ENCODE measurements at regions not wholly inside any gene's neighbourhood (a gene's known extent, or its start where the extent isn't known, plus 50 kb on each side); places are given as distances from the start of the nearest gene placed in this dataset.

- no peak for DNase-seq
Observed at GRCh38 chr15:25947323-25948314, 84.5 kb upstream of the ATP10A start.

GRCh38 chr15:25946241-25946805, 83.2 kb upstream of the ATP10A start:
- DNase-seq, result no peak

- no peak for DNase-seq
Observed at GRCh38 chr15:25944386-25944785, 81.3 kb upstream of the ATP10A start.

- no peak for DNase-seq
Observed at GRCh38 chr15:25943831-25944230, 80.7 kb upstream of the ATP10A start.

GRCh38 chr15:25939122-25939521, 76.0 kb upstream of the ATP10A start:
- DNase-seq, result no peak

- DNase-seq, result no peak
Observed at GRCh38 chr15:25937796-25938195, 74.7 kb upstream of the ATP10A start.

- no peak for DNase-seq
Observed at GRCh38 chr15:25936004-25936403, 72.9 kb upstream of the ATP10A start.

GRCh38 chr15:25933456-25934158, 70.5 kb upstream of the ATP10A start:
- DNase-seq, result peak; percentile 71

- no peak for DNase-seq
Observed at GRCh38 chr15:25932696-25933095, 69.6 kb upstream of the ATP10A start.

- no peak for DNase-seq
Observed at GRCh38 chr15:25931851-25932250, 68.7 kb upstream of the ATP10A start.

GRCh38 chr15:25930931-25931330, 67.8 kb upstream of the ATP10A start:
- no peak for DNase-seq
